SK-N-SH treated with all-trans-retinoic acid at 6 μM for 48 hours (cell line): ENCODE measurements at regions not wholly inside any gene's neighbourhood (a gene's known extent, or its start where the extent isn't known, plus 50 kb on each side); places are given as distances from the start of the nearest gene placed in this dataset.

Experiments
- ATAC-seq: fragments of 200-7000 bp; cut with Tn5 transposase; 3 replicates; pipeline ENCODE4 v1.9.1; 2020; ENCODE audit warnings: mild to moderate bottlenecking, moderate library complexity
- ARNTL ChIP-seq: fragments of 450-650 bp; formaldehyde crosslinking; IDR thresholded peaks from 2 replicates; pipeline ENCODE4 v1.5.0; 2020; ENCODE audit warnings: low read depth, mild to moderate bottlenecking, moderate library complexity, borderline replicate concordance
- BACH2 ChIP-seq: fragments of 250-450 bp; sonication (Bioruptor Pico); IDR thresholded peaks from 2 replicates; pipeline ENCODE4 v1.9.0; 2021; ENCODE audit warnings: mild to moderate bottlenecking, borderline replicate concordance
- CSDC2 ChIP-seq: fragments of 250-450 bp; sonication (Bioruptor Pico); IDR thresholded peaks from 2 replicates; pipeline ENCODE4 v1.5.0; 2020; ENCODE audit warnings: mild to moderate bottlenecking, moderate library complexity
- ESRRG ChIP-seq: fragments of 250-450 bp; sonication (Bioruptor Pico); IDR thresholded peaks from 2 replicates; pipeline ENCODE4 v1.6.1; 2021; ENCODE audit warnings: mild to moderate bottlenecking
- GLIS3 ChIP-seq: fragments of 250-450 bp; sonication (Bioruptor Pico); IDR thresholded peaks from 2 replicates; pipeline ENCODE4 v1.5.0; 2020; ENCODE audit warnings: mild to moderate bottlenecking, moderate library complexity
- ISL1 ChIP-seq: fragments of 250-450 bp; sonication (Bioruptor Pico); IDR thresholded peaks from 2 replicates; pipeline ENCODE4 v2.1.2; 2022; ENCODE audit warnings: mild to moderate bottlenecking, moderate library complexity
- OSR1 ChIP-seq: fragments of 250-450 bp; sonication (Bioruptor Pico); IDR thresholded peaks from 2 replicates; pipeline ENCODE4 v1.8.0; 2022; ENCODE audit warnings: moderate library complexity, mild to moderate bottlenecking, inconsistent platforms
- POU6F1 ChIP-seq: fragments of 250-450 bp; sonication (Bioruptor Pico); IDR thresholded peaks from 2 replicates; pipeline ENCODE4 v1.8.0; 2021; ENCODE audit warnings: low read depth, mild to moderate bottlenecking, moderate library complexity, borderline replicate concordance
- PPARA ChIP-seq: fragments of 250-450 bp; sonication (Bioruptor Pico); IDR thresholded peaks from 2 replicates; pipeline ENCODE4 v1.5.0; 2020; ENCODE audit warnings: mild to moderate bottlenecking, borderline replicate concordance
- RARB ChIP-seq: fragments of 250-450 bp; sonication (Bioruptor Pico); IDR thresholded peaks from 2 replicates; pipeline ENCODE4 v1.8.0; 2021; ENCODE audit warnings: mild to moderate bottlenecking, moderate library complexity
- TCF4 ChIP-seq: fragments of 250-450 bp; sonication (Bioruptor Pico); IDR thresholded peaks from 2 replicates; pipeline ENCODE4 v1.8.0; 2021; ENCODE audit warnings: mild to moderate bottlenecking, moderate library complexity, borderline replicate concordance
- TOX ChIP-seq: fragments of 250-450 bp; sonication (Bioruptor Pico); IDR thresholded peaks from 2 replicates; pipeline ENCODE4 v1.8.0; 2021; ENCODE audit warnings: mild to moderate bottlenecking, moderate library complexity, borderline replicate concordance
- ZC3H10 ChIP-seq: fragments of 250-450 bp; sonication (Bioruptor Pico); IDR thresholded peaks from 2 replicates; pipeline ENCODE4 v1.5.1; 2021; ENCODE audit warnings: mild to moderate bottlenecking, moderate library complexity
- ZFP3 ChIP-seq: fragments of 250-450 bp; sonication (Bioruptor Pico); IDR thresholded peaks from 2 replicates; pipeline ENCODE4 v1.5.0; 2020; ENCODE audit warnings: mild to moderate bottlenecking, moderate library complexity
- ZFP30 ChIP-seq: fragments of 450-650 bp; formaldehyde crosslinking; IDR thresholded peaks from 2 replicates; pipeline ENCODE4 v1.5.0; 2022; ENCODE audit warnings: mild to moderate bottlenecking, moderate library complexity
- ZNF565 ChIP-seq: fragments of 450-650 bp; formaldehyde crosslinking; conservative IDR thresholded peaks from 2 replicates; pipeline ENCODE4 v1.5.0; 2020; ENCODE audit warnings: low read depth, mild to moderate bottlenecking, moderate library complexity
- ZNF70 ChIP-seq: fragments of 450-650 bp; formaldehyde crosslinking; IDR thresholded peaks from 2 replicates; pipeline ENCODE4 v1.5.0; 2020; ENCODE audit warnings: mild to moderate bottlenecking, moderate library complexity
- ZNF8 ChIP-seq: fragments of 450-650 bp; formaldehyde crosslinking; IDR thresholded peaks from 2 replicates; pipeline ENCODE4 v1.5.0; 2020; ENCODE audit warnings: mild to moderate bottlenecking, moderate library complexity
- TF ChIP-seq, protein P1 (sequence below): fragments of 250-450 bp; sonication (Bioruptor Pico); IDR thresholded peaks from 2 replicates; pipeline ENCODE4 v1.5.1; 2020; ENCODE audit warnings: low read depth, mild to moderate bottlenecking, moderate library complexity
- TF ChIP-seq, protein P2 (sequence below): fragments of 250-450 bp; sonication (Bioruptor Pico); IDR thresholded peaks from 2 replicates; pipeline ENCODE4 v1.5.0; 2020; ENCODE audit warnings: mild to moderate bottlenecking, moderate library complexity
- TF ChIP-seq, protein P3 (sequence below): fragments of 250-450 bp; sonication (Bioruptor Pico); IDR thresholded peaks from 2 replicates; pipeline ENCODE4 v1.5.1; 2021; ENCODE audit warnings: mild to moderate bottlenecking, moderate library complexity

GRCh38 chr6:111980971-111981840, 72.7 kb upstream of the CCN6 start:
- no peak for TF ChIP-seq ISL1 (CRISPR knock-in tag)
- TF ChIP-seq TOX (CRISPR knock-in tag): no peak
- no peak for TF ChIP-seq ZFP3
- TF ChIP-seq, protein P1, sequence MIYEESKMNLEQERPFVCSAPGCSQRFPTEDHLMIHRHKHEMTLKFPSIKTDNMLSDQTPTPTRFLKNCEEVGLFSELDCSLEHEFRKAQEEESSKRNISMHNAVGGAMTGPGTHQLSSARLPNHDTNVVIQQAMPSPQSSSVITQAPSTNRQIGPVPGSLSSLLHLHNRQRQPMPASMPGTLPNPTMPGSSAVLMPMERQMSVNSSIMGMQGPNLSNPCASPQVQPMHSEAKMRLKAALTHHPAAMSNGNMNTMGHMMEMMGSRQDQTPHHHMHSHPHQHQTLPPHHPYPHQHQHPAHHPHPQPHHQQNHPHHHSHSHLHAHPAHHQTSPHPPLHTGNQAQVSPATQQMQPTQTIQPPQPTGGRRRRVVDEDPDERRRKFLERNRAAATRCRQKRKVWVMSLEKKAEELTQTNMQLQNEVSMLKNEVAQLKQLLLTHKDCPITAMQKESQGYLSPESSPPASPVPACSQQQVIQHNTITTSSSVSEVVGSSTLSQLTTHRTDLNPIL (CRISPR knock-in tag): no peak
- no peak for TF ChIP-seq RARB
- no peak for ATAC-seq

GRCh38 chr6:111982681-111983080, 71.2 kb upstream of the CCN6 start:
- TF ChIP-seq ZFP30 (CRISPR knock-in tag) (no peak), ISL1 (CRISPR knock-in tag) (no peak), ZC3H10 (CRISPR knock-in tag) (no peak), CSDC2 (no peak), RARB (no peak), PPARA (CRISPR knock-in tag) (no peak), TCF4 (CRISPR knock-in tag) (no peak), ARNTL (CRISPR knock-in tag) (no peak), ESRRG (CRISPR knock-in tag) (no peak)
- TF ChIP-seq, protein P2, sequence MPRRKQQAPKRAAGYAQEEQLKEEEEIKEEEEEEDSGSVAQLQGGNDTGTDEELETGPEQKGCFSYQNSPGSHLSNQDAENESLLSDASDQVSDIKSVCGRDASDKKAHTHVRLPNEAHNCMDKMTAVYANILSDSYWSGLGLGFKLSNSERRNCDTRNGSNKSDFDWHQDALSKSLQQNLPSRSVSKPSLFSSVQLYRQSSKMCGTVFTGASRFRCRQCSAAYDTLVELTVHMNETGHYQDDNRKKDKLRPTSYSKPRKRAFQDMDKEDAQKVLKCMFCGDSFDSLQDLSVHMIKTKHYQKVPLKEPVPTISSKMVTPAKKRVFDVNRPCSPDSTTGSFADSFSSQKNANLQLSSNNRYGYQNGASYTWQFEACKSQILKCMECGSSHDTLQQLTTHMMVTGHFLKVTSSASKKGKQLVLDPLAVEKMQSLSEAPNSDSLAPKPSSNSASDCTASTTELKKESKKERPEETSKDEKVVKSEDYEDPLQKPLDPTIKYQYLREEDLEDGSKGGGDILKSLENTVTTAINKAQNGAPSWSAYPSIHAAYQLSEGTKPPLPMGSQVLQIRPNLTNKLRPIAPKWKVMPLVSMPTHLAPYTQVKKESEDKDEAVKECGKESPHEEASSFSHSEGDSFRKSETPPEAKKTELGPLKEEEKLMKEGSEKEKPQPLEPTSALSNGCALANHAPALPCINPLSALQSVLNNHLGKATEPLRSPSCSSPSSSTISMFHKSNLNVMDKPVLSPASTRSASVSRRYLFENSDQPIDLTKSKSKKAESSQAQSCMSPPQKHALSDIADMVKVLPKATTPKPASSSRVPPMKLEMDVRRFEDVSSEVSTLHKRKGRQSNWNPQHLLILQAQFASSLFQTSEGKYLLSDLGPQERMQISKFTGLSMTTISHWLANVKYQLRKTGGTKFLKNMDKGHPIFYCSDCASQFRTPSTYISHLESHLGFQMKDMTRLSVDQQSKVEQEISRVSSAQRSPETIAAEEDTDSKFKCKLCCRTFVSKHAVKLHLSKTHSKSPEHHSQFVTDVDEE (CRISPR knock-in tag): no peak
- TF ChIP-seq, protein P3, sequence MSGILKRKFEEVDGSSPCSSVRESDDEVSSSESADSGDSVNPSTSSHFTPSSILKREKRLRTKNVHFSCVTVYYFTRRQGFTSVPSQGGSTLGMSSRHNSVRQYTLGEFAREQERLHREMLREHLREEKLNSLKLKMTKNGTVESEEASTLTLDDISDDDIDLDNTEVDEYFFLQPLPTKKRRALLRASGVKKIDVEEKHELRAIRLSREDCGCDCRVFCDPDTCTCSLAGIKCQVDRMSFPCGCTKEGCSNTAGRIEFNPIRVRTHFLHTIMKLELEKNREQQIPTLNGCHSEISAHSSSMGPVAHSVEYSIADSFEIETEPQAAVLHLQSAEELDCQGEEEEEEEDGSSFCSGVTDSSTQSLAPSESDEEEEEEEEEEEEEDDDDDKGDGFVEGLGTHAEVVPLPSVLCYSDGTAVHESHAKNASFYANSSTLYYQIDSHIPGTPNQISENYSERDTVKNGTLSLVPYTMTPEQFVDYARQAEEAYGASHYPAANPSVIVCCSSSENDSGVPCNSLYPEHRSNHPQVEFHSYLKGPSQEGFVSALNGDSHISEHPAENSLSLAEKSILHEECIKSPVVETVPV (CRISPR knock-in tag): no peak
- no peak for ATAC-seq

GRCh38 chr6:111983193-111983592, 70.7 kb upstream of the CCN6 start:
- ATAC-seq: no peak
- TF ChIP-seq GLIS3 (no peak), ISL1 (CRISPR knock-in tag) (no peak), BACH2 (CRISPR knock-in tag) (no peak), ZNF70 (CRISPR knock-in tag) (no peak), OSR1 (no peak), ZFP3 (no peak), ZC3H10 (CRISPR knock-in tag) (no peak), POU6F1 (CRISPR knock-in tag) (no peak), TOX (CRISPR knock-in tag) (no peak), ZNF8 (CRISPR knock-in tag) (no peak), PPARA (CRISPR knock-in tag) (no peak), ZNF565 (CRISPR knock-in tag) (no peak), ZFP30 (CRISPR knock-in tag) (no peak), ARNTL (CRISPR knock-in tag) (no peak)
- TF ChIP-seq, protein P2 (CRISPR knock-in tag): no peak
- TF ChIP-seq, protein P3 (CRISPR knock-in tag): no peak
